ENCODE measurements at regions not wholly inside any gene's neighbourhood (a gene's known extent, or its start where the extent isn't known, plus 50 kb on each side); places are given as distances from the start of the nearest gene placed in this dataset.

GRCh38 chr5:6058055-6058715 lies 320.2 kb downstream of the MED10 start:
- Histone ChIP-seq H3K9me3 (no peaks in the 10 kb centered on the region), H3K4me1 (replicated peaks) (no peaks in the 10 kb centered on the region), H3K4me3 (no peak overlapping the region), H3K36me3 (no peaks in the 10 kb centered on the region), H3K27ac (no peak overlapping the region), H3K27me3 (replicated peaks; ENCODE audit: insufficient read depth) (no peaks in the 10 kb centered on the region)
- intact Hi-C loops (cut with DNase I): no loop called here
- TF ChIP-seq CTCF (IDR thresholded peaks at IDR 0.05): no peak
- no peak for TF ChIP-seq POLR2AphosphoS5 (IDR thresholded peaks at IDR 0.05)
- no peak for TF ChIP-seq POLR2A (IDR thresholded peaks at IDR 0.05)
- 87% methylated on average over 14 of the region's 14 CpGs for WGBS
- no peak for DNase-seq (ENCODE audit: low spot score)

DNA sequence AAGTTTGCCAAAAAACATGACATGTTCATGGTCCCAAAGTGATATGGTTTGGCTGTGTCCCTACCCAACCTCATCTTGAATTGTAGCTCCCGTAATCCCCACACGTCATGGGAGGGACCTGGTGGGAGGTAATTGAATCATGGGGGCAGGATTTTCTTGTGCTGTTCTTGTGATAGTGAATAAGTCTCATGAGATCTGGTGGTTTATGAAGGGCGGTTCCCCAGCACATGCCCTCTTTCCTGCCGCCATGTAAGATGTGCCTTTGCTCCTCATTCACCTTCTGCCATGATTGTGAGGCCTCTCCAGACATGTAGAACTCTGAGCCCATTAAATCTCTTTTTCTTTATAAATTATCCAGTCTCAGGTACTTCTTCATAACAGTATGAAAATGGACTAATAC lies 322.1 kb downstream of the MED10 start:
- no peak for TF ChIP-seq POLR2AphosphoS5 (IDR thresholded peaks at IDR 0.05)
- no peak for TF ChIP-seq POLR2A (IDR thresholded peaks at IDR 0.05)
- TF ChIP-seq CTCF (IDR thresholded peaks at IDR 0.05): no peak
- H3K4me3 ChIP-seq: no peak overlapping the region
- no peaks in the 10 kb centered on the region for H3K4me1 ChIP-seq (replicated peaks)
- H3K9me3 ChIP-seq: no peaks in the 10 kb centered on the region
- no peaks in the 10 kb centered on the region for H3K27me3 ChIP-seq (replicated peaks; ENCODE audit: insufficient read depth)
- DNase-seq (ENCODE audit: low spot score): no peak
- intact Hi-C loops (cut with DNase I): no loop called here
- no peaks in the 10 kb centered on the region for H3K36me3 ChIP-seq
- WGBS: 67% methylated on average over 4 of the region's 4 CpGs
- no peak overlapping the region for H3K27ac ChIP-seq

DNA sequence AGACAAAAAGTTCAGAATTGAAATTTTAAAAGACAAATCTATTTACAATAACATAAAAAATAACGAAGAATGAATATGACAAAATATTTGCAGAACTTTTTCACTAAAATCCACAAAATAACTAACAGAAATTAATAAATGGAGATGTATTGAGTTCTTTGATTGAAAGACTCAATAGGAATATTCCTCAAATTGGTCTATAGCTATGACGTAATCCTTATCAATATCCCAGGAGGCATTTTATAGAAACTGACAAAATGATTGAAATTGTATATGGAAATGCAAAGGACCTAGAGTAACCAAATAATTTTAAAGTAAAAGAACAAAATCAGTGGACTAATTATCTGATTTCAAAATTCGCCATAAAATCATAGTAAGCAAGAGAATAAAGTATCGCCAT lies 328.7 kb downstream of the MED10 start:
- peaks cover 3% of the 10 kb centered on the region for H3K27me3 ChIP-seq (replicated peaks; ENCODE audit: insufficient read depth)
- H3K4me1 ChIP-seq (replicated peaks): no peaks in the 10 kb centered on the region
- no peak overlapping the region for H3K4me3 ChIP-seq
- intact Hi-C loops (cut with DNase I): no loop called here
- no peaks in the 10 kb centered on the region for H3K36me3 ChIP-seq
- no peaks in the 10 kb centered on the region for H3K9me3 ChIP-seq
- DNase-seq (ENCODE audit: low spot score): no peak
- TF ChIP-seq POLR2AphosphoS5 (IDR thresholded peaks at IDR 0.05) (no peak), CTCF (IDR thresholded peaks at IDR 0.05) (no peak), POLR2A (IDR thresholded peaks at IDR 0.05) (no peak)
- no peak overlapping the region for H3K27ac ChIP-seq
- WGBS: 97% methylated on average over 4 of the region's 4 CpGs

DNA sequence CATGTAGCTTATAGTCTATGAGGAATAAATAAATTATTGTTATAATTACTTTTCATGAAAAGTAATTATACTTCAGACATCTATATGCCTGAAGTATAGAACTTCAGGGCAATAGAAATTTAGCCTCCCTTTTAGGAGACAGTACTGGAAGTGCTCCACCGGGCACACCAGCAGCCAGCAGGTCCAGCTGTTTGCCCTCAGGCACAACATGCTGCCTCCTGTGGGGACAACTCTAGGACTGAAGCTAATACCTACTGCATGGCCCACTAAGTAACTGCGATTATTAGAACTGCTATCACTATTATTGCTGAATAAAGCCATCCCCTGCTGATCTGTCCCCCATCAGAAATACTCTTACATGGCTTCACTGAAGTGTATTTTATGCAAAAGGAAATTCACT lies 329.6 kb downstream of the MED10 start:
- DNase-seq (ENCODE audit: low spot score): no peak
- no peak for TF ChIP-seq POLR2AphosphoS5 (IDR thresholded peaks at IDR 0.05)
- no peak for TF ChIP-seq CTCF (IDR thresholded peaks at IDR 0.05)
- TF ChIP-seq POLR2A (IDR thresholded peaks at IDR 0.05): no peak
- Histone ChIP-seq H3K4me1 (replicated peaks) (no peaks in the 10 kb centered on the region), H3K4me3 (no peak overlapping the region), H3K27me3 (replicated peaks; ENCODE audit: insufficient read depth) (peaks cover 3% of the 10 kb centered on the region), H3K36me3 (no peaks in the 10 kb centered on the region), H3K27ac (no peak overlapping the region), H3K9me3 (no peaks in the 10 kb centered on the region)
- intact Hi-C loops (cut with DNase I): no loop called here
- 79% methylated on average over 2 of the region's 2 CpGs for WGBS

DNA sequence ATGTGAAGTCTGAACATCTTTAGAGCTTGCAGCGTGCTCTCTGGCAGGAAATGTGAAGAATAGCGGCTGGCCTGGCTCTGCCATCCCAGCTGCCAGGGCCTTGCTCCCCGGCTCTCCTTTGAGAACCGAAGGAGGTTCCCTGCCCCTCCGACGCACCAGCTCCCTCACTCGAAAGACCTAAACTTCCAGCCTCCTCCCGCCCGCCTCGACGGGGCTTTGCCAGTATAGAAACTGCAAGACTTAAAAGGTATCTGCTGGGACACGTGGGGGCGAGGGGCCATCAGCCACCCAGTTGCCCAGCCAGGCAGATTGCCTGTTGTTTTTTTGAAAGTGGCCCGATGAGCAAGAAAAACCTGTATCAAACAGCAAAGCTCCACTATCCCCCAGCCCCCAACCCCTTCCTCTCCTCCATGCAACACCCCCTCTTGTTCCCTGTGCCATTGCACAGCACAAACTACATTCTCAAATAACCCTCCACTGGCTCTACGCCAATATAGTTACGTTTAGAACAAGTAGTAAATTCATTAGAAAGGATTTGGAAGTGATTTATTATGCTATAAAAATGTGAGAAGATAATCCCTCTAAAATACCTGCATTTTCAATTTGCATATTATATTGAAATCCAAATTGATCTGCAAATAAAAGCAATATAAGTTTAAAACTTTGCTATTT lies 331.9 kb downstream of the MED10 start:
- DNase-seq (ENCODE audit: low spot score): no peak
- no peak for TF ChIP-seq CTCF (IDR thresholded peaks at IDR 0.05)
- TF ChIP-seq POLR2AphosphoS5 (IDR thresholded peaks at IDR 0.05): no peak
- TF ChIP-seq POLR2A (IDR thresholded peaks at IDR 0.05): no peak
- Histone ChIP-seq H3K27ac (no peak overlapping the region), H3K36me3 (no peaks in the 10 kb centered on the region), H3K4me1 (replicated peaks) (no peaks in the 10 kb centered on the region), H3K4me3 (no peak overlapping the region), H3K27me3 (replicated peaks; ENCODE audit: insufficient read depth) (peaks cover 3% of the 10 kb centered on the region), H3K9me3 (no peaks in the 10 kb centered on the region)
- WGBS: 42% methylated on average over 16 of the region's 16 CpGs
- intact Hi-C loops (cut with DNase I): no loop called here
